GM18499 (cell line): ENCODE measurements at regions not wholly inside any gene's neighbourhood (a gene's known extent, or its start where the extent isn't known, plus 50 kb on each side); places are given as distances from the start of the nearest gene placed in this dataset.

Experiments
- ATAC-seq: cut with Tn5 transposase; IDR thresholded peaks from one replicate; pipeline ENCODE4 v1.9.1; 2021; ENCODE audit warnings: moderate number of reproducible peaks; ENCODE audit not compliant: insufficient read depth, unreplicated experiment

- no peak for ATAC-seq
Observed at GRCh38 chr2:41695198-41696113, 352.4 kb upstream of the PKDCC start.

- no peak for ATAC-seq
Observed at GRCh38 chr2:41697389-41697788, 350.4 kb upstream of the PKDCC start.

DNA sequence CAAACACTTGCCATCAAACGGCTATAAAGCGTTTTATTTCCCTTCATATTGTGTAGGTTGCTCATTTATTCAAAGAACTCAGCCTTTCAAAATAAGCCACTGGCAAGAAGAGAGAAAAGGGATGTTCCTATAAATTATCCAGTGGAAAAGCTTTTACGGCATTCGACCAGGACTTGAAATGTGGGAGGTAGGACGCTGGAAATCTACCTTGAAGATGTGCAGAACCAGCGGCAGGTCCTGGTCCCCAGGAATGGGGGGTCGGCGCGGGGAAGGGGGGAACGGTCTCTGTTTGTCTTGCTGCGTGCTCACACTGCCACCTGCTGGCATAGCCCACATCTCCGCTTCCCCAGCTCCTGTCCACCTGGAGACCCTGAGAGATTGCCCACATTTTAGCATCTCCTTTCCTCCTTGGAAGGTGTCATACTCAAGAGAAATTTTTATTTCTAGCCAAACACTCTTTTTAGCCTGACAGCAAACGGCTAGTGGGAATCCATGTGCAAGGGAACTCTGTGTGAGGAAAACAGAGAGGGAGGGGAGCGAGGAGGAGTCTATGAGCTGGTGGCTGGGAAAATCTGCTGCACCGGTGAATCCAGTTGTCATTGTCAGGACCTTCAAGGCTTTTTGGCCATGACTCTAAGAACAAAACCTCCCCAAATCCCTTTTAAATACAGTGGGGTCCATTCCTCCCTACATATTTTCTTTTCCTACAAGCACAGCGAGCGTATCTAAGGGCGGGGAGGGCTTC is 349.0 kb upstream of the PKDCC start:
- ATAC-seq: no peak

GRCh38 chr2:41701231-41701630 is 346.6 kb upstream of the PKDCC start:
- ATAC-seq: no peak

DNA sequence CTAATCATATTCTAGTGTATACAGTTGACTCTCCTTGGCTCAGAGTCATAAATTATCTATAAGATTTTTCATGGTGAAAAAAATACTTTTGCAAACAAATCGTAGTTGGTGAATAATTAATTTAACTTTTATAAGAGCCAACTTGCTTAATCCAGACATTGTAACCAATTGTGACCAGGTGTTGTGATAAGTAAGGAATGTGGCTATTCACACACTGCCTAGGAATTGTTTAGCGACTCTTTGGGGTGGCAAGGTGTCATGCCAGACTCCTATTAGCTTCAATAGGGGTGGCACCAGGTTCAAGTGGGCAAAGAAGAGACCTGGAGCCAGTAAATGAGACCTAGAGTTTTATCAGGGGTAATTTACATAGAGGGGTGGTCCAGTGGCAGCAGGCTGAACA is 344.7 kb upstream of the PKDCC start:
- no peak for ATAC-seq

DNA sequence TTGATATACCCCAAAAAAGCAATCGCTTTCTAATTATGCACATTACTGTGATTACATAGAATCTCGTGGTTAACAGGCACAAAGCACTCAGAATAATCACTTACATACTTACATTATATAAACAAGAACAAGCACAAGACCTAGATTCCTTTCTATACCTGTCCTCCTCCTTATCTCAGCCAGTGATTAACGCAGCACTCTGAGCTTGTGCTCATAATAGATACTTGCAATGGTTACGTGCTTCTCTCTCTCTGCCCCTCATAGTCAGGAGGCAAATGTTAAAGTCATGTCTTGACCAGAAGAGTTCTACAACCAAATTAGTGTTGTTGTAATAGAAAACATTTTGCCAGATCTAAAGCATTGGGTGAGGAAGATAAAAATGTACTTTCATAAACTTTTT is 342.2 kb upstream of the PKDCC start:
- ATAC-seq: no peak

DNA sequence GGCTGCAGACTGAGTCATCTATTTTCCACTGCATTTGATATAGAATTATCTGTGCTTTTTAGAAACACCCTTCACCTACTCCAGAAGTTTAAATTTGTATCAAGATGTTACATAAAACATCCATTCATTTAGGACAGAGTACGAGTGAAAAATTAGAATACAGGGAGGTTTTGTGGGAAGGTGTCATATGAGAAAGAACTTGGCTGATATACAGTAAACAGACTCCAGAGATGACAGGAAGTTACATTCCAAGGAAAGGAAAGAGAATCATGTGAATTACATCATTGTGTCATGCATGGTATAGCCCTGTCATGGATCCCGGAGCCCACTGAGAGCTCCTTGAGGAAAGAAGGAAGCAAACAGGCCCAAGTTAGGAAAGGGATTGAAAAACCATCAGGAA is 341.5 kb upstream of the PKDCC start:
- ATAC-seq: no peak

DNA sequence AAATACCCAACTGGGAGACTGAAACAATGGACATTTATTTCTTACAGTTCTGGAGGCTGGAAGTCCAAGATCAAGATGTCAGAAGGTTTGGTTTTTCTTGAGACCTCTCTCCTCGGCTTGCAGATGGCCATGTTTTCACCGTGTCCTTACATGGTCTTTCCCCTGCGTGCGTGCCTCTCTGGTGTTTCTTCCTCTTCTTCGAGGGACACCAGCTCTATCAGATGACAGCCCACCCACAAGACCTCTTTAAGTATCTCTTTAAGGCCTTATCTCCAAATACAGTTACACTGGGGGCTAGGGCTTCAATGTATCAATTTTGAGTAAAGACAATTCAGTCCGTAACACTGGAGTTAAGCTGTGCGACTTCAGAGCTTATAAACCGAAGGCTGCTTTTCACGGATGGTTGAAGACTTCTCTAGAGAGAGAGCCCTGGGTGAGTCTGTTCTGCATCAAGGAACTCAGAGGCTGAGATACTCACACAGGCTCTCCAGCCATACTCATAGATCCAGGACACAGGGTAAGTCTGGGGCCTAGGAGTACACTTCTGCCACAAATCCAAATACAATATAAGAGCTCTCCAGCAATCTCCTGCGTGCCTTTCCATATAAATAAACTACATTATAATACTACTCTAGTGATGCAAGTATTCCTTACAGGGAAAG is 339.9 kb upstream of the PKDCC start:
- ATAC-seq: no peak

DNA sequence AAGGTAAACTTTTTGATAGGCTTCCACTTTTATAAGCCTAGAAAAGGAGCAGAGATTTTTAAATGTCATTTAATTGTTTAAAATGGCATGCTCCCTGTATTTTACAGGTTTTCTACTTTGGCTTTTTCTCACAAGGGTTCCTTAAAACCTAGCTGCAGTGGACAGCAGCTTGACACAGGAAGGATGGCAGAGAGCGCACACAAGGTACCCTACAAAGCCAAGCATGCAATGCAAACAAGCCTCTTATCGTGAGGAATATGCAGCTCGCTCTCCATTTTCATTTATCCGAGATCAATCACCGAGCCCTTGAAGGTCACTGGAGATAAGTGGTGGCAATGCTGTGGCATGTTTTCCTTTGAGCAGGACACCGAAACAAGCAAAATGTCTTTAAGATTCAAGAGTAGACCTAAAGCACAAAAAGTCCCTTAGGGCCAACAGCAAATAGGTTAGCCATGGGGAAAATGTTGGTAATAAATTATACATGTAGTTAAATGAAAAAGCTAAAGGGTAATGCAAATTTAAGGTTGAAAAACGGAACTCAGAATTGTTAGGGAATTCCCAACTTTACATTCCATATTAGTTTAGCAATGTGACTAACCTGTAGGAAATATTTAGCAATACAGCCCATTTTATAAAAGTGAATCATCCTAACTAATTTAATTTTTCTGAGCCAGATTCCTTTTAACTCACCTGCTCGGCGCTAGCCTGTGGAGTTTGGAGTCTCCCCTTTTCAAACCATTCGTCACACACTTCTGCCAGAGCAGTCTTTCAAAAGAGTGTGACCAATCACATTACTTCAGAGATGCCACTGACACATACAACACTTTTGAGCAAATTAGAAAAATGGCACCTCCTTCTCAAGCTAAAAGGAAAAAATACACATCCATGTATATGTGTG is 337.9 kb upstream of the PKDCC start:
- no peak for ATAC-seq

- ATAC-seq: no peak
Observed at GRCh38 chr2:41710944-41711343, 336.9 kb upstream of the PKDCC start.

DNA sequence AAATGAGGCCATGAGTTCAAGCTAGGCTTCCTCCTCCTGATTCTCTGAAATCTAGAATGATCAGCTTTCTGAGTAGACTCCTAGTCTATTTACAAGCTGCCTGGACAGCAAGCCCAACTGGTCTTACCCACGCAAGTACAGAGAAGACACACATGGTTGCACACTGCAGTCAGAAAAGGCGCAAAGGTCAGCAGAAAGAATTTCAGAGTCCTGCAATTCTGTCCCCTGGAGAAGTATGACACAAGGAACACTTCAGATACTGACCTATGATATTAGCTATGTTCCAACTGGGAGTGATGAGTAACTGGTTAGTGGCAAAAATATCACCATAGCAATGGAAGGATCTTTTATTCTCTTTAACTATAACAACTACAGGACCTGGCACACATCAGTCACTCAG is 336.1 kb upstream of the PKDCC start:
- no peak for ATAC-seq

DNA sequence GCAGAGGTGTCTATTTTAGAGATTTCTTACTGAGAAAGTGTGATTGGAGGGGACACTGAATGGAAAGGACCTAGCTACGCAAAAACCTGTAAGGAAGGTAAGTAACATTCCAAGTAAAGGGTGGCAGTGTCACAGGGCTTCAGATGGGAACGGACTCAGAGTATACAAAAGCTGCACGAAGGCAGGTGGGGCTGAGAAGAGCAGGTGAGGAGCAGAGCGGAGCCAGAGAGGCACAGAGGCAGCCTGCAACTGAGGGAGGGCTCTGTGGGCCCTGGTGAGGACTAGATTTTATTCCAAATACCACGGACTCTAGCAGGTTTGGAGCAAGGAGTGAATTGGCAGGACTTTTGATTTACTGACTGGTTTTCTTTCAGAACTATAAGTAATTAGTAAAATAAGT is 331.3 kb upstream of the PKDCC start:
- no peak for ATAC-seq

GRCh38 chr2:41717839-41718238 is 330.0 kb upstream of the PKDCC start:
- ATAC-seq: no peak

GRCh38 chr2:41718705-41719104 is 329.1 kb upstream of the PKDCC start:
- ATAC-seq: no peak

DNA sequence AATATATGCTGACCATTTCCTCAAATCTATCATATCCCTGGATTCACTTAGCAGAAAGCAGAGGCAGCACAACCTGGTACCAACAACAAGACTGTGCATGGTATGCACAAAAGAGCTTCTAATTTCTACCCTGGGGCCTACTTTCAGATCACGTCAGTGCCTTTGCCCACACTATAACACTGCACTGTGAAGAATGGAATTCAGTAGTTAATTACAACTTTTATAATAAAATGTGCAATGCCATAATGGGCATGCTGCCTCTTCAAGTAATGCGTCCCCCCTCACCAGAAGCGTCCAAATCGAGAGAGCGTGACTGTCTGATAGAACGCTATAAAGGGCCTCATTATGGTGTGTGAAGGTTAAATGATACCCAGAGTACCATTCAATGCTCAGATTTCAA is 328.1 kb upstream of the PKDCC start:
- ATAC-seq: no peak

DNA sequence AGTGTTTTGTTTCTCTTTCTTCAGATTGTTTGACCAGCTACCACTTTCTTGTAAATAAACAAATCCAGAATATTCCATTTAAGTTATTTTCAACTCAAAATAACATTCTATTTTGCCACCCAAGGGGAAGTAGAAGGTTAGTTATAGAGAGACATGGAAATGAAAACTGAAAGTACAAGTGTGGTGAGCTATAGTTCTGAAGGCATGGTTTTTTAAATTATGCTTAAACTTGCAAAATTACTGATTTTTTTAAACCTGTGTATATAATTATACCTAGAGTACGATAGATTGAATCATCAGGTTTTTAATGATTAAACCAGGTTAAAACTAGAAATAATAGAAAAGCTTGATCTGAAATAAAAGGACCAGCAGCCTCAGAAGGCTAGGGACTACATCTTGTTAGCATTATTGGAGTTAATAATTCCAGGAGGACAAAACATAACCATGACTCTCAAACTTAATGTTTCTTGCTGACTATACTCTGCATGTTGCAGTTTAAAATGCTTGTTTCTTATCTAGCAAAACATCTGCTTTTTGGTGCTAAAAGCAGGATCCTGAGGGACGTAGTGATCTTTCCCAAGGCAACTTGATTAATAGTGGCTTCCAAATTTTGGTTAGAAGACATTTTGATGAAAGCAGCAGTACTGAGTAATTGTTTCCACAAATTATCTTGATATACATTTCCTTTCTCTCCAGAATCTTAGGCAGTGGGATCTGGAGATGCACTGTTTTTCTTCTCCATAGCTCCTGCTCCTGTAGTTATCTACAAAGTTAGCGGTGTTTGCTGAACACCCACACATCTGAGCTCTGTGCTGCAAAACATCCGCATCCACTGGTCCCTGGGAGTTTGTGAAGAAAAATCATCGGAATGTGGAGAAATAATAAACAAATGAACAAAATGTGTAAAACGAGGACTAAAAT is 327.2 kb upstream of the PKDCC start:
- ATAC-seq: peak; percentile 33

DNA sequence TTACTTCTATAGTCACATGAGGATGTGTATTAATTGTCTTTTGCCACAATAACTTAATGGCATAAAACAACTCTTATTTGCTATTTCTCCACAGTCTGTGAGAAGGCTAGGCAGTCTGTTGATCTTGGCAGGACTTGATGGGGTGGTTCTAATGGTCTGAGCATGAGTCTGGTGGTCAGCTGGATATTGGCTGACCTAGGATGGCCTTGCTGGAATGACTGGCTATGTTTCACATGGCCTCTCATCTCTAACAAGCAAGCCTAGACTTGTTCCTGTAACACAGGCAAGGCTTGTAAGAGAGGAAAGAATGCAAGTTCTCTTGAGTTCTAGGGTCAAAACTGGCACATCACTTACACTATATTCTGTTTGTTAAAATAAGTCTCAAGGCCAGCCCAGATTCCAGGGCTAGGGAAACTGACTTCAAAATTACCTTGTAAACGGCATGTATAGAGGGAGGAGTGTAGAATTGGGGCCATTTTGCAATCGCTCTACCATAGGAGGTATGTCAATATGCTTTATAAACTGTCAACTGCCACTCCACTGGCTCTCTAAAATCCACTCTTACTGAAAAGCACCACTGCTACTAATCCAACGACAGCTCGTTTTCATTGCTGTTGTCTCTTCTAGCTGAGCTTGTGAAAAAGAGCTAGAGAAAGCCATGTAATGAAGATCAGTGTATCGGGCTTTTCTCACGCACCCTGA is 325.0 kb upstream of the PKDCC start:
- ATAC-seq: no peak

GRCh38 chr2:41723526-41723925 is 324.3 kb upstream of the PKDCC start:
- no peak for ATAC-seq

DNA sequence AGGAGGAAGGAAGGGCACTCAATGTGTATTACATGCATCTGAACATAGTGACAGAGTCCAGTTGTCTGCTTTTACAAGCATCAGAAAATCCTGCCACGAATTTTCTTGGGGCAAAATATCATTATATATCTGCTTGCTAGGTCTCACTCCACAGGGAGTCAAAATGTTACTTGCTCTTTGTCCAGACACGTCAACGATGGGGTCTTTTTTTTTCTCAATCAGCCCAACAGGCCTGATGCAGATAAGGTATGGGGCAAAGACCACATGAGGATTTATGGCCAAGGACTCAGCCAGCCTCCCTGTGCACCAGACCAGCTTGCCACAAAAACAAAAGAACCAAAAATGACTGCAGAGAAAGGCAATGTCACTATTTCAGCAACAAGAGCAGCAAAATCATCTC is 323.4 kb upstream of the PKDCC start:
- ATAC-seq: no peak
